NCI-H2107 treated with DMSO at 0.1 percent for 48 hours (cell line): ENCODE measurements at regions not wholly inside any gene's neighbourhood (a gene's known extent, or its start where the extent isn't known, plus 50 kb on each side); places are given as distances from the start of the nearest gene placed in this dataset.

Source experiments
- DNase-seq: peaks from one replicate; lab custom pipeline; 2025; ENCODE audit not compliant: unreplicated experiment; lab: John Stamatoyannopoulos, UW

DNA sequence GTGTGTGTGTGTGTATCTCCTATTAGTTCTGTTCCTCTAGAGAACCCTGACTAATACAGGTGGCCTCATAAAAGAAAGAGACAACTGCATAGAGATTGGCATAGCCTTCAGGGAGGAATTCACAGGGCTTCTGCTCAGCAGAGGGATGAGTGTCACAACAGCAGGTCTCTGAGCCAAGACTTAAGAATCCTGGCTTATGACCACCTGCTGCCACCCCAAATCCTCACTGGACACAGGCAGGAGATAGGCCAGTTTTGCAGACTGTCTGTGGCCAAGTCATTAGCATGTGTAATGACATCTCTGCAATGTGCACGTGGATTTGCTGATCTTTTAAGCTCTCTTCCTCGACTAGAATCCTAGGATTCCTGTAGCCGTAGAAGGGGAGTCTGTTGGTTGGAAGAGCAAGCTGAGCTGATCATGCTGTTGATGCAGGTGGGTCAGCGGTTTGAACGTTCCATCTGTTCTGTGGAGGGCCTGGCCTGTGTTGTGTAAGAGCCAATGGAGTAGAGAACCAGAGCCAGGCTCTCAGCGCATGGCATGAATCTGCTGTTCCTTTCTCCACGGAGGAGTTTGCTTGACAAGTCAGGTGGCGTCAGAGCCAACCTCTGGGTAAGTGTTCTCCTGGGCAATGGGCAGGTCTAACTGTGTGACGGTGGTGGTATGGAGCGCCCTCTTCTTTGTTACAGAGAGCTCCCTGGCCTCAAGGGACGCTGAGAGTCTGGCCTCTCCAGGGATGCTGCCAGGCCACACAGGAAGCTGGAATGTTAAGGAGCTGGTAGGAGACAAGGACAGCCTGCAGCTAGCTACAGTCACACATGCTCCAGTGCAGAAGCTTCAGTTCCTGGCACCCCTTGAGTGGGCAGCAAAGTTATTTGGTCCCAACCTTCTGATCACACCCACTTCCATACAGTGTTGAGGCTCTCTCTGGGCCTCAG, 503.1 kb downstream of the FOXO1 start:
- DNase-seq: no peak

DNA sequence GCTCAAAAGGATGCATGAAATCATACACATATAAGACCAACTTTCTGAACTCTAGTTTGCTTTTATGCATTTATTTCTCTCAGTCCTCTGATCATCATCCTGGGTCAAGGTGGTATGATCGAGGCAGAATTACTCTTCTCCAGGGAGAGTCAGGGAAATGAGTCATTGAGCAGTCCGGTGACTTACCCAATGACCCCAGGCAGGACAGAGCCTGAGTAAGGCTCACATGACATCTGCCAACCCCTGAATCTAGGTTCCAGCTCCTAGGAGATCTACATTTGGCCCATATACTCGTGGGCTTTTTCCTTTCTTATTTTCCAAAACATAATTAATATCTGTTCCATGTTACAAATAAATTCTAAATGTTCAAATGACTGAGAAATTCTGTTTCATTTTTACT, 502.3 kb downstream of the FOXO1 start:
- DNase-seq: no peak

DNA sequence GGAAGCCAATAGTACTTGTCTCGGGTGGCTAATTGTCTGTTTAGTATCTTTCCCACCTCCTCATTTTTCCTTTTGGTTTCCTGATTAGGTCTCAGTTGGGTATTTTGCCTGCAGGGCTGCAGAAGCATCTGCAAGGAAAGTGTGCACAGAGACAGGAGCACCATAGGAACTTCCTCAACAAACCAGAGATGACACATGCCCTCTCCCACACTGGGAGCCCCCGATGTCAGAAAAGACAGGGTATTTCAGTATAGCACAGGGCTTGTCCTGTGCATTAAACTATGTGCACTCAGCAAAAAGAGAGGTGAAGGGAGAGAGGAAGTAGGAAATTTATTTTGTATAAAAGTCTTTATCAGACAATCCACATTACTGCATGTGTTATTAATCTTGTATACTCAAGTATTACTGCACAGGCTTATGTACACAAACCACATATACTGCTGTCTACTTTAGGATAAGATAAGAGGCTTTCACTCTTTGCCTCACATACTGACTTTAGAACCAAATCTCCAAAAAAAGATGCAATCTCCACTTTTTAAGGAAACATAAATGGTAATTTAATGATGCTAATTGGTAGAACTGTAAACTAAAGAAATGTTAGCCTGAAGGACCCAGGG, 501.0 kb downstream of the FOXO1 start:
- DNase-seq: no peak

DNA sequence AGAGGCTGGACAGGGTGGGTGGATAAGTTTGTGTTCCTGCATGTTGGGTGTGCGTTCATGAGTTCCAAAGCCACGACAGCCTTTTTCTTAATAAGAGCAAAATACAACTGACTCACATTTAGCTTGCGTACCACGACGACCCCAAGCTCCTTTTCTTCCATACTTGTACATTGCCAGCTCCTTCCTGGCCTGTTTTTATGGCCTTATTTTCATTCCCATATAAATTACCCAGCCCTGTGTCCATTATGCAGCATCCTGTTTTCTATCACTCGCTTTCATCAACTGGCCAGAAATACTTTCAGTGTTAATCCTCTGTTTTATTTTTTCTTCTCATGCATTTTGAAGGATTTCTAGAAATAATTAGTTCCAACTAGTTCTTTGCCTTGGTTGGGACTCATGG, 499.1 kb downstream of the FOXO1 start:
- no peak for DNase-seq

DNA sequence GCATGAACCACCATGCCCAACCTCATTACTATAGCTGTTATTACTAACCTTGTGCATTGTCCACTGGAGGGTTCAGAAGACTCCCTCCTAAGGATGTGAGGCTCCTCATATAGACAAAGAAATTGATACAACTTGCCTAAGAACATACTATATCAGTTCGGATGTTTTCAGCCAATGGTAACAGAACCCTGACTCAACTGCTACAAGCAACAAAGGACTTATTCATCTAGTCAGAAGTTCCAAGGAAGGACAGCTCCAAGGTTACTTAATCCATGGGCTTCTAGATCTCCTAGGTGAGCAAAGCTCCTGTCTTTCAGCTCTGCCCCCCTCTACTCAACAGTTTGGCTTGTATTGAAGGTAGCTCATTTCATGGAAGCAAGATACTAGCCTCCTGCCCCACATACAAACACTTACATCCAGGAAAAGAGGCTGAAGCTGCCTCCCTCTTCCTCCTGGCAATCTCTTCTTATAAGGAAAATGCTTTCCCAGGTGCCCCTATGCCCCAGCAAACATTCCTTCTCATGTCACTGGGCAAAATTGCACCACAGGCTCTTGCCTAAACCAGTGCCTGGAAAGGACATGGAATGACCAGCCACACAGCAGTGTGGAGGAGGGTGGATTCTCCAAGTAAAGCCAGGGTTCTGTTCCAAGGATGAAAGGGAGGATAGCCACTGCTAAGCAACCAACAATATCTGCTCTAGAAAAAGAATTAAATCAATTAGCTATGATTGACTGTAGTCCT, 497.8 kb downstream of the FOXO1 start:
- DNase-seq: no peak

DNA sequence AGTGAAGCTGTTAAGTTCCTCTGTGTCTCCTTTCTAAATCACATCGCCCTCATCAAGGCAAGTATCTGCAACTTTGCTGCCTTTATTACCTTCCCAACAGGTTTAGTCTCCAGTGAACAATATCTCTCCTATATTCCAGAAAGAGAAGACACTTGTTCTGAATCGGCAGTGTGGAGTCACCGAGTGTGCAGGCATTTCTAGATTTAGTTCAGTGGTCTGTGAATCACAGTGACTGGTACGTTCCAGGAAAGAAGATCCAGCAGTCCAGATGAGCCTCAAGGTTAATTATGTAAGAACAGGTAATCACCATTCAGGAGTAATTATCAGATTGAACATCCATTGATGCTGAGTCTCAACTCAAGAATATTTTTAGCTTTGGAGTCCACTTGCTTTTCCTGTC, 497.0 kb downstream of the FOXO1 start:
- no peak for DNase-seq

DNA sequence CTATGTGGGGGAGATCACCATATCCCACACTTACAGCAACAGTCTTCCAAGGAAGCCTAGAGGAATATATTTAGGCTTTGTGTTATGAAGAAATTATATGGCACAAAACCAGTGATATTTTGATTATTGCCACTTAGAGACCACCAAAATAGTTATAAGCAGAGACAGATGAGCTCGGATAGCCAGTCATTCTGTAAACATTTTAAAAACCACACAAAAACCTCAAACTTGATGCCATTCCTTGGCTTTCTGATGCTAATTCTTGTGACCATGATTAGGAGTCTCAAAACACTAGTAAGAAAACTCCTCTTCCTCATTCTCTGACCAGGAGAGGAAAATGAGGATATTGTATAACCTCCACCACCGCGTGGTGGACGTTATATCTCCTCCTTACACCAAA, 496.4 kb downstream of the FOXO1 start:
- no peak for DNase-seq

DNA sequence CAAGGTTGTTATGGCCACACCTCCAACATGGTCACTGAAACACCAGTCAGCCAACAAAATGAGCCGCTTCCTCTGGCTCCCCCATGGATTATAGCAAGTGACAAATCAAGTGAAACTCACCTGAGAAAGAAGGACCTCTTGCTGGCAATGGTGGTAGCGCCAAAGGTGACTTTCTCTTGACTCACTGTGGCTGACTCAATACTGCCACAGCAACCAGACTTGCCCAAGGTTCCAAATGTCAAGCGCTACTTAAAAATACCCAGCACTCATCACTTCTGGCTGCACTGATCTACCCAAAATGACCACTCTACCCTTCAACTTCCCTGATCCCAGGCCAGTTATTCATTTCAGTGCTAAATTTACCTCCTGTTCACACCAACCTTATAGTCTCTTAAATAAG, 495.5 kb downstream of the FOXO1 start:
- DNase-seq: no peak

DNA sequence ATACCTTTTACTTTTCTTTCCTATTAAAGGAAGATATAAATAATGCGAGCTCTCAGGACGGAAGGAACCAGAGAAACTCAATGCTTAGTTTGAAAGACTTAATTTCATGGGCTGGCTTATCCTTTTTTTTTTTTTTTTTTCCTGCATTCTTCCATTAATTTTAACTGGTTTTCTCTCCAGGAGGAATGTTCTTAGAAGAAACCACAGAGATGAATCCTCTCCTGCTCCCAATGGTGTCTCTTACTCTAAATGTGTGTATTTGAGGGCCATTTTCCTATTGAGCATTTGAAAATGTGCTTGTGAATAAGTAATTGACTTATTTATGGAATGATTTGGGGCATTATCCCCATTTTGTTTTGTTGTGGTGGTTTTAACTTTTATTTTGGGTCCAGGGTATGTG, 494.9 kb downstream of the FOXO1 start:
- DNase-seq: no peak

DNA sequence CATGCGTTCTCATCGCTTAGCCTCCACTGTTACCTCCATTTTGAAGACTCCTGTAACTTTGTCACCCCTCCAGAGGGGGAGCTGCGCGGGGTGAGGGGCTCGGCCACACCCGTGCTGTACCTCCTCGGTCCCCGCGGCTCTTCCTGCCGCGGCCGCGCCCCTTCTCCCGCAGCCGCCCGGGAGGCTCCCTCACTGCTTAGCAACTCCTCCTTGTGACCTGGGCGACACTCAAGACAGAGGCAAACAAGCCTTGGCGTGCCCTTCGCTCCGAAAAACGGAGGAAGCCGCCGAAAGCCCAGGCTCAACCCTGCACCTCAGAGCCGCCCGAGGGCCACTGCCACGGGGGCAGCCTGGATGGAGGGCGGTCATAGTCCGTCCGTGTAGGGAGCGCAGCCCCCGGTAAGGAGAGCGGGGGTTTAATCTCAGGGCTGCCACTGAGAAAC, 494.3 kb downstream of the FOXO1 start:
- no peak for DNase-seq

DNA sequence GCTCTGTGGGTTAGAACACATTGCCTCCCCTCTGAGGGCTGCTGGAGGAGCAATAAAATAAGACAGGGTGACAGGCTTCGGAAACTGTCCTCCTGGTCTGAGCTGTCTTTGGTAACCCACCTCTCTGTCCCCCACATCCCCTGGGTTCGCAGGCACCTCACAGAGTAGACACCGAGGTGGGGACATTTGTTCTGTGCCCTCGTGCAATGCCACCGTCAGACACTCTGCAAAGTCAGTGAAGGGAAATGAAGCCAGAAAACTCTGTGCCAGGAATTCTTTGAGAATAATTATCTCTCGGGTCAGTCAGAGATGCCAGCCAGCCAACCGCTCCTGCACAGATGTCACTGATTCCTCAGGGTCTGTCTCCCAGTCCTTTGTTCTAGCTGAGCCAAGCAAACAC, 493.6 kb downstream of the FOXO1 start:
- DNase-seq: no peak

DNA sequence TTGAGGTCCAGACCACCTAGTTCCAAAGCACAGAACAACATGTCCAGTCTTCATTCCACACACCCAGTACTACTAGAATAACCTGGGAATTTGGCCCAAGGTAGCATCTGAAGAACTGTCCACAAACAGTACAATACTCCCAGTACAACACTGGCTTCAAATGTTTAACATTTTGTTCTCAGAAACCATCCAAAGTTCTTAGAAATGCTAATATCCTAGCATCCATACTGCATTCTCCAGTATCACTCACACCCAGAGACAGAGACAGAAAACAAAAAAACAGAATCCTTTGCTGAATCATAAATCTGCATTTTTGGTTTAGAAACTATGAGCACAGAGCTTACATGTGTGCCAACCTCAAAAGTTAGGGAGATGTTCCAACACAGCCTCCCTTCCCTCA, 490.8 kb downstream of the FOXO1 start:
- DNase-seq: no peak

DNA sequence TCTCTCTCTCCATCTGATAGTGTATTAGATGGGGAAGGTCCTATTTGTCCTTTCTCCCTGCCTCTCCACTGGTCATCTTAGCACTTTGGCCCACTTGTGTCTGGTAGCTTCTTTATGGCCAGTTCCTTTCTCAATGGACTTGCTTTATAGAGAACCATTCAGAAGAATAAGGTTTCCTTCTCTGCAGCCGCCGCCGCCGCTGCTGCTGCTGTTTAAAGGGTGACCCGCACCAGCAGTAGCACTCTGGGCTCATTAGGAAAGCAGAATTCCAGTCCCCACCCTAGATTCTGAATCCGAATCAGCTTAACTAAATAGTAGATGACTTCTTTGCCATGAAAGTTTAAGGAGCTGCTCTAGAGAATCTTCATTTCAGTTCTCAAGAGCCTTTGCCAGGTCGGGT, 490.2 kb downstream of the FOXO1 start:
- no peak for DNase-seq

DNA sequence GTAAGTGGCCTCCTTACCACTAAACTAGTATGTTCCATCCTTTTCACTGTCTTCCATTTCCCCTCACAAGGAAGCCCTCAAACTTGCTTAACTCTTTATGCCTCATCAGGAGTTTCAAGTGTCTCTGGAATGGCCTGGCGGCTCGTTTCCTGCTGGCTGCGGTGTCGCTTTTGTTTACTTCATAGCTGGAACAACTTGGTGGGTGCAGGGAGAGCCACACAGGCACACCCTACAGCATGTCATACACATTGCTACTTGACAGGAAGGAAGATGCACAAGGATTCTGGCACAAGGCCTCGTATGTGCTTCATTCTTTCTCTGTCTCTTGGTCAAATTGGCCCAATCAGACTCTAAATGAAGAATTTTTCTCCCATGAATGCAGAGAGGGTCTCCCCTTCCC, 488.3 kb downstream of the FOXO1 start:
- no peak for DNase-seq

DNA sequence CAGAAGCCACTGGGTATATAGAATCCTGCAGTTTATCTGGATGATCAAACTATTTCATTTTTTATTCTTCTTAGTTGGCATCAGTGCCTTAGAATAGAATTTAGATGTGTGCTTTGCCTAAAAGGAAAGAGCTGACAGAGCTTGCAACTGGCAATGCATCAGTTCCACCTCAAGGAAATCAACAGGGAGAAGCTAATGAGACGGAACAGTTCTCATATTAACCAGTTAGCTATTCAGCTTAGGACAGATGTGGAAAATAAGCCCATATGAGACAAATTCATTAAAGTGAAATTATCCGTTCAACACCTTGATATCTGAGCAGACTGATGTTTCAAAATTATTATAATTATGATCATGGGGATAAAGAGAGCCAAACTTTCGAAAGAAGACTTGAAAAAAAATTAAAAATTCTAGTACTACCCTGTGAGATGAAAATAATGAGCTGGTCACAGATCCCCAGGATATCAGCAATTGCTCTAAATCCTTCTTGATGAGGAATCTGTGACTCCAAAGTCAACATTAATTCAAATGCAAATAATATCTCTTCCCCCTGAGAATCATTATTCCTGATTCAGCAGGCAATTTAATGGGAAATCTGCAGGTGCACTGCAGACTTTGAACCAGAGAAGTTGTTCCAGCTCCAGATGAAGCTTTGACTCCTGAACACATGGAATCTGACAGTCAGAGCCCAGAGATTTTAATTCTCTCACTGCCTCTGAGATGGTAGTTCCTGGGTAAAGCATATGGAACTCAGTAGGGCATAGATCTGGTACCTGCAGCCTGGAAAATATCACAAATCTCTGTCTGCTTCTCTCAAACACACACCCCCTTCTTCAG, 486.8 kb downstream of the FOXO1 start:
- DNase-seq: no peak

DNA sequence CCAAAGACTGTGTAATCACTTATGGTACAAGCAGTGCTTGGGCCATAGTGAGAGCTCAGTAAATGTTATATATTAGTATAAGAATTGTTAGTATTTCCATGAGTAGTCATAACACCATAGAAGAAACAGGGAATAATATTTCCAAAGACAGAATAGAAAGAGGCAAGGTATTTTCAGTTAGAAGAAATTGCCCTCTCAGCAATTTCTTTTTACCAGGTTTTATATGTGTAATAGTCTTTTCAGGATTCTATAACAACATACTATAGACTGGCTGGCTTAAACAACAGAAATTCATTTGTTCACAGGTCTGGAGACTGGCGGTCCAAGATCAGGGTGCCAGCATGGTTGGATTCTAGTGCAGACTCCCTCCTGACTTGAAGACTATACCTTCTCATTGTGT, 485.7 kb downstream of the FOXO1 start:
- no peak for DNase-seq

DNA sequence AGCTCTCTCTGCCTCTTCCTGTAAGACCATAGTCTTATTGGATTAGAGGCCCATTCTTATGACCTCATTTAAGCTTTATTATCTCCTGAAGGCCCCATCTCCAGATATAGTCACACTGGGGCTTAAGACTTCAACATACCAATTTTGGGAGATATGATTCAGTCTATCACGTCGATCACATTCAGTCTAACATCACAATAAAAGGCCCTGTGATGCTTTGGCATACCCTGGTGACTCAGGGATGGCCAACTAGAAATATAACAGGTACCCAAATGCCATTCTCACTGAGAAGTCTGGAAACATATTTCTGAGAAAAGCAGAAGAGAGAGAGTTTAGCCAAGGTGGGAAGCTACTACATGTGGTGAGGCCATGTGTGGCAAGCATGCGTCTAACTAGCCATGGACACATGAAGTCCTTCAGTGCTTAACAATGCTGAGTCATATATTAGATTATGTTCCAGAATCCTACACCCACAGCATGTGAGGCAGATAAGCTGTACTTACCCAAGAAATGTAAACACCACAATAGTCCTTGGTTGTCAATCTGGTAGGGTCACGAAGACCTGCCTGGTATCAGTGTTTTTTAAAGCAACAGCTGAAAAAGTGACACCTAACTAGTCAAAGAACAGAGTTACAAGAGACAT, 485.1 kb downstream of the FOXO1 start:
- no peak for DNase-seq

DNA sequence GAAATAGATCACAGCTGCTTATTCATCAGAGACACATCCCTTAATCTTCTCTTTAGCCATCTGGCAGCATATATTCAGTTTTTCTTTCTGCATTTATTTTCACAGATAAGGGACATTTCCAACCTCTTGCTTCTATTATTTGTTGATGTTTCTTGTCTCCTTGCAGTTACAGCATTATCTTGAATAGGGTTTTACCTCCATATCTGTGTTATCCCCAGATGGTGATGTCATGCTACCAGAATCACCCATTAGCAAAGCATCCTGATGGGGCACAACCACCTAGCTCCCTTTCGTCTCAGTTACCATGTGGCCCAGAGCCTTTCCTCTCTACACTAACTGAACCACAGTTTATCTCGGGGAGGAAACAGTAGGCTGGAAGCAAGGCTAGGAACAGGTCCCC, 483.9 kb downstream of the FOXO1 start:
- no peak for DNase-seq

DNA sequence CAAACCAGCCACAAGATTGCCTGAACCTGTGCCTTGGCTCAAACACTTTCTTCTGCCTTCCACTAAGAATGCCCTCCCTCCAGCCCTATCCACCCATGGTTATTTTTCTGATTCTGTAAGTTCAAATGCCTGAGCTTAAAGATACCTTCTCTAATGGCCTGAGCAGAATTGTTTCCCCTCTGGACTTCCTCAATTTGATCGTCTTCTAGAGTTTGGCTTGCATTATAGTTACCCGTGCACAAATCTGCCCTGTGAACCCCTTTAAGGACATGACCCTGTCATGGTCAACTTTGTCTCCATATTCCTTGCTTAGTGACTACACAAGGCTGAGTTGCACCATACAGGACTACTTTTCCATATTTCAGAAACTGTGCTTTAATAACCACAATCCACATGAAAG, 481.0 kb downstream of the FOXO1 start:
- no peak for DNase-seq

DNA sequence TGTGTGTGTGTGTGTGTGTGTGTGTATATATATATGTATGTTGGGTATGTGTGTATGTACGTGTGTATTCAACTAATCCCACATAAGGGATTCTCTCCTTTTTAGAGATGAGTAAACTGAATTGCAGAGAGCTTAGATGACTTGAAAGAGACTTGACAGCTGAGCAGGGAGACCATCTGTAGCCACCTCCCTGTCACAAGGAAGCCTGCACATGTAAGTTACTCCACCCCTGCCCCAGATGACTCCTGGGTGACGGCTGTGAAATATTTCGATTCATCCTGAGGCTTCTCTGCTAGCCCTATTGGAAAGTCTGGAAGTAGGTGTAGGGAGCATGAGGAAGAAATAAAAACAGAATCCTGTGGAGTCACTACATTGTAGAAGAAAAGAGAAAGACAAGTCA, 480.4 kb downstream of the FOXO1 start:
- DNase-seq: no peak
